Osteoblast (primary cell): ENCODE measurements at regions not wholly inside any gene's neighbourhood (a gene's known extent, or its start where the extent isn't known, plus 50 kb on each side); places are given as distances from the start of the nearest gene placed in this dataset.

ENCODE experiments used
- DNase-seq: peaks from one replicate; pipeline ENCODE4 v3.0.0; 2011; ENCODE audit warnings: low spot score, mixed read lengths; ENCODE audit not compliant: insufficient read length; ENCODE audit errors: missing footprints
- H2AFZ ChIP-seq: 2 replicates; pipeline ENCODE4 v1.6.0; 2011; ENCODE audit warnings: mild to moderate bottlenecking, low read length
- H3K27ac ChIP-seq: 2 replicates; pipeline ENCODE4 v1.5.1; 2011; ENCODE audit warnings: mild to moderate bottlenecking, low read depth, low read length, moderate library complexity
- H3K27me3 ChIP-seq: 2 replicates; pipeline ENCODE4 v1.6.0; 2012; ENCODE audit warnings: mild to moderate bottlenecking, control low read depth, inconsistent platforms, low read length, moderate library complexity; ENCODE audit not compliant: insufficient read depth
- H3K36me3 ChIP-seq: 2 replicates; pipeline ENCODE4 v1.5.1; 2011; ENCODE audit warnings: mild to moderate bottlenecking, low read length, control low read depth, moderate library complexity; ENCODE audit not compliant: insufficient read depth
- H3K4me1 ChIP-seq: 2 replicates; pipeline ENCODE4 v1.5.1; 2011; ENCODE audit warnings: mild to moderate bottlenecking, low read length, control low read depth, moderate library complexity; ENCODE audit not compliant: insufficient read depth
- H3K4me2 ChIP-seq: 2 replicates; pipeline ENCODE4 v1.6.0; 2011; ENCODE audit warnings: mild to moderate bottlenecking, low read length; ENCODE audit not compliant: insufficient read depth
- H3K4me3 ChIP-seq: fragments of 200-600 bp; sonication (generic); 3 replicates; pipeline ENCODE4 v1.5.1; 2012; ENCODE audit warnings: mild to moderate bottlenecking, low read length, inconsistent platforms; ENCODE audit not compliant: insufficient read depth
- H3K79me2 ChIP-seq: 2 replicates; pipeline ENCODE4 v1.6.0; 2012; ENCODE audit warnings: mild to moderate bottlenecking, low read length, control low read depth, inconsistent platforms; ENCODE audit not compliant: insufficient read depth
- H3K9me3 ChIP-seq: 2 replicates; pipeline ENCODE4 v1.5.1; 2011; ENCODE audit warnings: low read depth, low read length, control low read depth
- H4K20me1 ChIP-seq: 2 replicates; pipeline ENCODE4 v1.6.0; 2012; ENCODE audit warnings: mild to moderate bottlenecking, low read length, control low read depth; ENCODE audit not compliant: insufficient read depth
- CTCF ChIP-seq: IDR thresholded peaks from 2 replicates; pipeline ENCODE4 v1.5.1; 2011; ENCODE audit warnings: mild to moderate bottlenecking, low read depth, low read length, moderate library complexity; ENCODE audit errors: extremely low read depth

- no peak overlapping the region for H3K4me3 ChIP-seq
- no peak overlapping the region for H3K4me2 ChIP-seq
- DNase-seq: no peak
These were observed 236.2 kb downstream of the ETAA1 start for GRCh38 chr2:67633212-67633856.

DNA sequence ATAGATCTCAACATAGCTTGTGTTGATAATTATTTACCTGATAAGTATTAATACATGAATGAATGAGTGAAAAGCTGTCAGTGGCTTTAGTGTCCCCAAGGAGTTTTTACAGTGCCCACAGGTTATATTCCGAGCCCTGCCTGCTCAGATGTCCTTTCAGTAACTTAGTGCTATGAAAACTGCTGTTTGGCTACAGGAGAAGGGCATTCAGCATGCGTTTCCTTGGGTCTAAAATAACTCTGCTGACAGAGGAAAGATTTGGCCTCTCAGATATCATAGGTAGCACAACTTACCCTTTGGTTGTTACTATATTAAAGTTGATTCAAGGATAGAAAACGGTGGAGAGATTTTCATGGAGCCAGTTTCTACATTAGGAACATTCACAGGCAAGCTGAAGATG is 241.0 kb downstream of the ETAA1 start:
- no peak for DNase-seq
- Histone ChIP-seq H3K9me3 (no peaks in the 10 kb centered on the region), H3K36me3 (no peaks in the 10 kb centered on the region), H4K20me1 (no peaks in the 10 kb centered on the region), H3K27ac (no peak overlapping the region), H3K79me2 (no peaks in the 10 kb centered on the region), H3K27me3 (no peaks in the 10 kb centered on the region), H3K4me1 (no peaks in the 10 kb centered on the region), H2AFZ (no peak overlapping the region), H3K4me3 (no peak overlapping the region), H3K4me2 (no peak overlapping the region)
- no peak for TF ChIP-seq CTCF

More at GRCh38 chr2:67633212-67633856, 236.2 kb downstream of the ETAA1 start:
- no peaks in the 10 kb centered on the region for H3K4me1 ChIP-seq
- no peaks in the 10 kb centered on the region for H3K27me3 ChIP-seq
- no peaks in the 10 kb centered on the region for H3K79me2 ChIP-seq
- no peaks in the 10 kb centered on the region for H3K36me3 ChIP-seq
- no peak for TF ChIP-seq CTCF
- H3K27ac ChIP-seq: no peak overlapping the region
- H2AFZ ChIP-seq: no peak overlapping the region
- H3K9me3 ChIP-seq: no peaks in the 10 kb centered on the region
- no peaks in the 10 kb centered on the region for H4K20me1 ChIP-seq

DNA sequence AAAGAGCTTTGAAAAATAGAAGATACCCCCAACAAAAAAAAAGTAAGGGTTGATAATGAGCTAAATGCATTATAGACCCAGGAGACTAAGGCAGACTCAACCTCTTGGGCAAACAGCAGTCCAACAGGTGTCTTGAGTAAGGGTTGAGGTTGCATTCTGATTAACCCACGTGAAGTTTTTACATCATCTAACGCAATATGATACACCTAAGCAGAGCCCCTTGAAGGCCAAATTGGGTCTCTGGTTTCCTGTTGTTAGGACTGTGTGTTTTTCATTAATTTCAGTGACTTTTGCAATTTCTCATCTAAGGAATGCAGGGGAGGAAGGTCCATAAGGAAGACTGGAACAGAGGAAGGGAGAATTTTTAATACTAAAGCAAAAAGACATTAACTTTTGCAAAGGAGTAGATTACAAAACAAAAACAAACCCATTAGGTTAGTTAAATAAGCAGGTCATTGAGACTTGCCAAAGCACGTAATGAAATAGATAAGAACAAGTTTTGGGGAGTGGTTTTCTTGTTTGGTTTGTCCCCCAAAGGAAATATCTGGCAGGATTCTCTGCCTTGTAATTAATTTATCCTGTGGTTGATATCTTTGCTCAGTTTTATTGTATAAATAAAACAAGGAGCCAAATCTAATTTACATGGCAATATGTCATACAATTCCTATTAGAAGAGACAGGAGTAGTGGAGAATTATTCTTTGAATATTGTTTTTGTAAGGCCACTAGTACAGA is 244.3 kb downstream of the ETAA1 start:
- H3K9me3 ChIP-seq: no peaks in the 10 kb centered on the region
- no peak overlapping the region for H3K27ac ChIP-seq
- H3K4me3 ChIP-seq: no peak overlapping the region
- no peak for DNase-seq
- H3K27me3 ChIP-seq: no peaks in the 10 kb centered on the region
- H3K36me3 ChIP-seq: no peaks in the 10 kb centered on the region
- H3K79me2 ChIP-seq: no peaks in the 10 kb centered on the region
- H2AFZ ChIP-seq: no peak overlapping the region
- H4K20me1 ChIP-seq: no peaks in the 10 kb centered on the region
- no peak overlapping the region for H3K4me2 ChIP-seq
- H3K4me1 ChIP-seq: no peaks in the 10 kb centered on the region
- no peak for TF ChIP-seq CTCF

DNA sequence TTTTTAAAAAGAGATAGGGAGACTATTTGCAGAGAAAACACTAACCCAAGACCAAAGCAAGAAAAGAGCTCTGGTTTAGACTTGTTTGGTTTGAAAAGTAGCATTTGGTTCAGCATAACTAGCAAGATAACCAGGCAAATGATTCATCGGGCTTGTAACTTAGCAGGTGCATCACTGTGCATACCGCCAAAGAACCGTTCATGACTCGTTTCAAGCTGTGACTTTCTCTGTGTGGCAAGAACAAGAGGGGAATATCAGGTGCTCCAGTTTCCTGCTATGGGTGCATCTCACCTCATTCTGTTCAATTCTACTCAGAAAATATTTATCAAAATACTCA is 244.9 kb downstream of the ETAA1 start:
- Histone ChIP-seq H3K4me1 (no peaks in the 10 kb centered on the region), H3K9me3 (peaks cover 3% of the 10 kb centered on the region), H2AFZ (no peak overlapping the region), H4K20me1 (no peaks in the 10 kb centered on the region), H3K4me3 (no peak overlapping the region), H3K36me3 (no peaks in the 10 kb centered on the region), H3K4me2 (no peak overlapping the region), H3K27me3 (no peaks in the 10 kb centered on the region), H3K27ac (no peak overlapping the region), H3K79me2 (no peaks in the 10 kb centered on the region)
- TF ChIP-seq CTCF: no peak
- DNase-seq: no peak
